Heart left ventricle (tissue), 16 donors: ENCODE measurements at regions not wholly inside any gene's neighbourhood (a gene's known extent, or its start where the extent isn't known, plus 50 kb on each side); places are given as distances from the start of the nearest gene placed in this dataset.

Experiments
- ATAC-seq, 4 donors: fragments of 200-7000 bp; cut with Tn5 transposase; one replicate each; pipeline ENCODE4 v1.9.1; 2020 to 2022; ENCODE audit warnings: moderate library complexity in 4 of 4, mild to moderate bottlenecking in 3 of 4, moderate number of reproducible peaks in 1 of 4
- DNase-seq, 5 donors: peaks; one replicate each; pipeline ENCODE4 v3.0.0-alpha.2; 2020
- H3K27ac ChIP-seq, 12 donors: fragments of 200-600 bp; sonication (generic) in 4 of 12; one replicate each; pipeline versions ENCODE4 v1.5.0 to v1.8.0; 2016 to 2022; ENCODE audit warnings: mild to moderate bottlenecking in 2 of 12
- H3K27me3 ChIP-seq, 9 donors: fragments of 200-600 bp; sonication (generic) in 2 of 9; one replicate each; pipeline versions ENCODE4 v1.5.1 to v1.8.0; 2016 to 2022; ENCODE audit warnings: mild to moderate bottlenecking in 3 of 9
- H3K36me3 ChIP-seq, 9 donors: fragments of 200-600 bp; sonication (generic) in 2 of 9; one replicate each; pipeline versions ENCODE4 v1.5.0 to v1.8.0; 2018 to 2022; ENCODE audit warnings: mild to moderate bottlenecking in 2 of 9
- H3K4me1 ChIP-seq, 12 donors: fragments of 200-600 bp; sonication (generic) in 4 of 12; one replicate each; pipeline versions ENCODE4 v1.5.0 to v1.8.0; 2016 to 2022; ENCODE audit warnings: mild to moderate bottlenecking in 3 of 12
- H3K4me3 ChIP-seq, 12 donors: fragments of 200-600 bp; sonication (generic) in 4 of 12; one replicate each; pipeline versions ENCODE4 v1.5.0 to v1.8.0; 2017 to 2022; ENCODE audit warnings: mild to moderate bottlenecking in 9 of 12, moderate library complexity in 4 of 12
- H3K9me3 ChIP-seq, 12 donors: fragments of 200-600 bp; sonication (generic) in 4 of 12; one replicate each; pipeline versions ENCODE4 v1.5.0 to v1.8.0; 2016 to 2022; ENCODE audit warnings: mild to moderate bottlenecking in 1 of 12
- CTCF ChIP-seq, 12 donors: fragments of 200-600 bp; sonication (generic) in 4 of 12; IDR thresholded peaks; one replicate each; pipeline versions ENCODE4 v1.5.0 to v1.8.0; 2018 to 2022; ENCODE audit warnings: antibody characterized with exemption in 12 of 12, mild to moderate bottlenecking in 5 of 12
- POLR2A ChIP-seq, 2 donors: fragments of 450-650 bp; IDR thresholded peaks; one replicate each; pipeline ENCODE4 v1.6.1; 2017; ENCODE audit warnings: antibody characterized with exemption in 2 of 2, mild to moderate bottlenecking in 2 of 2, moderate library complexity in 2 of 2
- WGBS, 4 donors: extraction: QIAGEN DNeasy Blood & Tissue Kit in 2 of 4; methylation state at CpG; one replicate each; pipeline versions ENCODE4 v1.1.5 to v1.1.7; 2013 to 2018; 5-methylcytosine and 5-hydroxymethylcytosine counted together
- intact Hi-C, 10 donors: fragments of 100-400 bp; cut with DNase I; formaldehyde crosslinking; loops; one replicate each; pipeline versions ENCODE4 v1.11.1 to v1.14.2; 2022
- donor health status: ischemic (EF 13 %, LVEDD 7.1; RV severe dilation, severe dysfunction).
- donor health status: healthy with polysubstance abuse.
- donor health status: DM: no; HTN: yes; CAD: no.
- donor health status: DM: no; HTN: no; CAD: no.
- donor health status: ischemic (EF 25% LVEDD 6.9; RV normal size, moderate dysfunction).
- donor health status: ischemic (EF 25% LVEDD 5.7; RV mildly dilated, moderate dysfunction).
- donor health status: healthy.
- donor health status: DM: yes; HTN: yes; CAD: no.
- donor health status: ischemic (EF 35%, LVEDD 5.7; RV mildly dilated, moderate dysfunction).
- donor health status: nonischemic (EF 11% LVEDD 7.7; RV severe dilation, severe dysfunction).
- donor health status: DM: yes; HTN: yes; CAD: no.
- donor health status: PGD.
- donor health status: ischemic (EF 29% LVEDD 5.4; RV normal size, mild dysfunction).
- donor health status: nonischemic (EF 23%, LVEDD 6.1; RV moderate dilation, normal function).

- peak in 2 of 4 donors; percentile 36 to 40 for ATAC-seq
- H3K36me3 ChIP-seq = no peaks in the 10 kb centered on the region
- no peak for DNase-seq
- peak overlapping the region in 4 of 12 donors; percentile 9 to 24 (median 20) for H3K27ac ChIP-seq
- H3K4me3 ChIP-seq = no peak overlapping the region
- intact Hi-C loops = loop anchor here in 5 of 10 donors (5.0 to 10.0 kb wide), 5 partner anchors 77 to 177 kb away; no protein-coding TSS in a partner anchor
- H3K4me1 ChIP-seq = peaks cover 0 to 36% (median 14%) of the 10 kb centered on the region in 12 donors
- no peaks in the 10 kb centered on the region for H3K9me3 ChIP-seq
- TF ChIP-seq CTCF (IDR thresholded peaks at IDR 0.05) (no peak), POLR2A (IDR thresholded peaks at IDR 0.05) (no peak)
- 50 to 59% (median 55%) methylated on average over 5 of the region's 5 CpGs for WGBS, 4 donors
- H3K27me3 ChIP-seq = no peaks in the 10 kb centered on the region
These were observed 133.9 kb upstream of the CTAGE1 start for GRCh38 chr18:22551536-22552151.

GRCh38 chr18:22552254-22552653, 134.5 kb upstream of the CTAGE1 start:
- Histone ChIP-seq H3K27ac (peak overlapping the region in 1 of 12 donors; percentile 9), H3K4me1 (peaks cover 0 to 36% (median 12%) of the 10 kb centered on the region in 12 donors), H3K36me3 (no peaks in the 10 kb centered on the region), H3K4me3 (no peak overlapping the region), H3K9me3 (no peaks in the 10 kb centered on the region), H3K27me3 (no peaks in the 10 kb centered on the region)
- intact Hi-C loops = loop anchor here in 5 of 10 donors (5.0 to 10.0 kb wide), 5 partner anchors 77 to 177 kb away; no protein-coding TSS in a partner anchor
- ATAC-seq (no peak), DNase-seq (no peak)
- 38 to 58% (median 46%) methylated on average over 3 of the region's 3 CpGs for WGBS, 4 donors
- TF ChIP-seq CTCF (IDR thresholded peaks at IDR 0.05) (no peak), POLR2A (IDR thresholded peaks at IDR 0.05) (no peak)

- ATAC-seq (no peak), DNase-seq (no peak)
- intact Hi-C loops = loop anchor here in 5 of 10 donors (5.0 to 10.0 kb wide), 5 partner anchors 78 to 178 kb away; no protein-coding TSS in a partner anchor
- Histone ChIP-seq H3K4me3 (no peak overlapping the region), H3K4me1 (peaks cover 0 to 37% (median 13%) of the 10 kb centered on the region in 12 donors), H3K9me3 (no peaks in the 10 kb centered on the region), H3K27ac (no peak overlapping the region), H3K36me3 (no peaks in the 10 kb centered on the region), H3K27me3 (no peaks in the 10 kb centered on the region)
- 78 to 85% (median 80%) methylated on average over 3 of the region's 3 CpGs for WGBS, 4 donors
- no peak for TF ChIP-seq POLR2A (IDR thresholded peaks at IDR 0.05)
These were observed 135.3 kb upstream of the CTAGE1 start for GRCh38 chr18:22552899-22553460.

DNA sequence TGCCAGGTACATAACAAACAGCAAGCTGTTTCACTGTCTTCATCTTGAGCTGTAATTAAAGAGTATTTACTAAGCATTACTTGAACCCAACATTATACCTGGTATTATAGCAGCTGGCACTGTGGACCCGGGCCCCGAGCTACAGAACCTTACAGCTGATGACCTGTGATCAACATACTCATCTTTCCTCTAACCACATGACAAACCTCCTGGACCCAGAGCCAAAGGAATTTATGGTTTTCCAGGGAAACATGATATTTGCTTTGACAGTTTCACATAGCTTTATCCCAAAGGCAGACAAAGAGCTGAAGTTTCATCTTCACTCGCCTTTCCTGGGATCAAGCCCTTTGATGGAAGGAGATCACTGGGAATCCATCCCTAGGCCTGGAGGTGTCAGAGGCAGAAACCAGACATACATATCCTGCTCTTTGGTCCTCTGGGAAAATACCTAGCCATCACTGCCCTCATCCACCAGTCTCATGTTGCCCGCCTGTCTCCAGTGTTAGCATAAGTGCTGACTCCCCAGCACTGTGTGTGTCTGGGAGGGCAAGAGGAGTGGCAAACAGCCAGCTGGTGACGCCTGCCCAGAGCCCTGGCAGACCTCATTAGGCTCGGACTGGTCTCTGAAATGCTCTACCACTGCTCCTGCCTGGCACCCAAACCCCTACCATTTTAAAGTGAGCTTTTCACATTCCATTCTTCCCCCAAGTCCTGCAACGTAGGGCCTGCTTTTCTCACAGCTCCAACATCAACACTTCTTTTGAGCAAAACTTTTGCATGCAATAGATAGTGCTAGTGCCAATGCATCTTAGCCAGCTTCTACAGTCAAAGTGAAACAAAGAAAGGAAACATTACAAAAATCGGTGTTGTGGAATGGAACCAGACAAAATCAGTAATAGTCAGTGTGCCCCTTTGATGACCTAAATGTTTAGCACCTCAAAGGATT, 138.8 kb upstream of the CTAGE1 start:
- ATAC-seq (peak; percentile 62 to 84 (median 81)), DNase-seq (peak; percentile 79 to 92 (median 83))
- Histone ChIP-seq H3K9me3 (no peaks in the 10 kb centered on the region), H3K4me1 (peaks cover 0 to 45% (median 13%) of the 10 kb centered on the region in 12 donors), H3K4me3 (peak overlapping the region in 1 of 12 donors; percentile 13), H3K36me3 (no peaks in the 10 kb centered on the region), H3K27ac (peak overlapping the region; percentile 0 to 99 (median 82)), H3K27me3 (peaks cover 0 to 23% (median 0%) of the 10 kb centered on the region in 9 donors)
- 50 to 60% (median 54%) methylated on average over 8 of the region's 8 CpGs for WGBS, 4 donors
- intact Hi-C loops = loop anchor here in 7 of 10 donors (2.0 to 10.0 kb wide), 11 partner anchors 82 to 369 kb away; no protein-coding TSS in a partner anchor
- TF ChIP-seq POLR2A (IDR thresholded peaks at IDR 0.05) (no peak), CTCF (IDR thresholded peaks at IDR 0.05) (no peak)
